ENCODE measurements at regions not wholly inside any gene's neighbourhood (a gene's known extent, or its start where the extent isn't known, plus 50 kb on each side); places are given as distances from the start of the nearest gene placed in this dataset.

DNA sequence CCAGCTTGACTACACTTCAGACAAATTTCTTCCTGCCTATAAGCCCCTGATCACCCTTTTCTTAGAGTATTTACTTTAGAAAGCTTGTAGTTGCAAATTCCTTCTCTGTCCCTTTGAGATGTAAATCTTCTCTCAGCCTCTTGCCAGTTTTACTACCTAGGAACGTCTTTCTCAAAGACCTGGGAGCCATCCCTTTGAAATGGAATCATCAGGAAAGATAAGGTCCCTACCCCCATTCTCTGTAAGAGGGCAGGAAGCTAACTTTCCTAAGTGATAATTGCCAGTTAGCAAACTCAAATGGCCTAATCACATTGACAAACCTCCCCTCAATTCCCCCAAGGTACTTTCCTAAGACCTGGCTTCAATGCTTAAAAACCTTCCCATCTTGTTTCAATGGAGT, 304.5 kb downstream of the MDFIC start:
- H3K4me1 ChIP-seq (ENCODE audit: control insufficient read depth, insufficient read depth, low read length), result peaks cover 3% of the 10 kb centered on the region
- no peak overlapping the region for H3K18ac ChIP-seq (ENCODE audit: low read depth, low read length)
- no peak for DNase-seq
- H4K91ac ChIP-seq (ENCODE audit: insufficient read depth, low read depth, low read length), result no peak overlapping the region
- H3K9me3 ChIP-seq (ENCODE audit: control insufficient read depth, insufficient read depth, low read length), result no peaks in the 10 kb centered on the region
- H3K4ac ChIP-seq (ENCODE audit: low read depth, low read length), result no peak overlapping the region
- H2AFZ ChIP-seq (replicated peaks; ENCODE audit: low read length, poor library complexity), result no peak overlapping the region
- H3K4me2 ChIP-seq (ENCODE audit: low read depth, low read length), result no peak overlapping the region
- no peaks in the 10 kb centered on the region for H4K20me1 ChIP-seq (ENCODE audit: insufficient read depth, low read length)
- no peak overlapping the region for H4K8ac ChIP-seq (ENCODE audit: low read depth in 2 of 2, low read length in 2 of 2)
- no peak overlapping the region for H4K5ac ChIP-seq (ENCODE audit: low read depth, low read length)
- no peak overlapping the region for H3K23ac ChIP-seq (ENCODE audit: low read depth, low read length)
- no peak overlapping the region for H2AK5ac ChIP-seq (ENCODE audit: low read depth, low read length)
- no peak overlapping the region for H3K14ac ChIP-seq (replicated peaks; ENCODE audit: low read depth, low read length)
- H2BK120ac ChIP-seq (ENCODE audit: low read depth, low read length), result no peak overlapping the region
- in situ Hi-C loops (cut with MboI; ENCODE audit: low sequenced_read_pairs), result no loop called here
- ChIA-PET CTCF (no interaction called here), POLR2A (ENCODE audit: unreplicated experiment) (no interaction called here)
- ATAC-seq (ENCODE audit: low read depth), result no peak
- no peak overlapping the region for H3K56ac ChIP-seq (ENCODE audit: extremely low read depth, insufficient read depth, low read length)
- H2BK15ac ChIP-seq (ENCODE audit: low read depth, low read length), result no peak overlapping the region
- H3K27ac ChIP-seq (ENCODE audit: insufficient read depth, low read length), result no peak overlapping the region
- H3K27me3 ChIP-seq (ENCODE audit: control insufficient read depth, insufficient read depth, low read length), result no peaks in the 10 kb centered on the region
- H2BK5ac ChIP-seq (ENCODE audit: low read depth, low read length, poor library complexity, severe bottlenecking), result no peak overlapping the region
- no TSS peak for BruUV-seq (replicated peaks)
- H3K9me1 ChIP-seq (ENCODE audit: insufficient read depth, low read length), result peaks cover 3% of the 10 kb centered on the region
- H2BK20ac ChIP-seq (ENCODE audit: low read depth, low read length), result no peak overlapping the region
- no CpG with 5 or more reads among the region's 1 CpG for WGBS, 2 experiments (ENCODE audit: extremely low coverage in 2 of 2, insufficient read length in 1 of 2)
- H3K9ac ChIP-seq (ENCODE audit: low read depth, low read length), result no peak overlapping the region
- dilution Hi-C loops (cut with HindIII; ENCODE audit: low sequenced_read_pairs, unreplicated experiment), result no loop called here
- H3K36me3 ChIP-seq (ENCODE audit: control insufficient read depth, insufficient read depth, low read length), result no peaks in the 10 kb centered on the region
- no peak overlapping the region for H2AK9ac ChIP-seq (replicated peaks; ENCODE audit: low read depth, low read length, poor library complexity)
- no peaks in the 10 kb centered on the region for H3K79me1 ChIP-seq (ENCODE audit: low read depth in 1 of 2, low read length in 2 of 2)
- TF ChIP-seq RCOR1 (IDR thresholded peaks at IDR 0.05; ENCODE audit: insufficient replicate concordance, low read length), result no peak
- TF ChIP-seq BHLHE40 (IDR thresholded peaks at IDR 0.05; ENCODE audit: low read depth, low read length), result no peak
- no peak for TF ChIP-seq MAZ (IDR thresholded peaks at IDR 0.05; ENCODE audit: borderline replicate concordance, low read depth, low read length)
- no peak for TF ChIP-seq FOS (IDR thresholded peaks at IDR 0.05; ENCODE audit: low read depth, low read length)
- no peak for TF ChIP-seq RFX5 (IDR thresholded peaks at IDR 0.05; ENCODE audit: low read depth, low read length)
- no peak for TF ChIP-seq RAD21 (IDR thresholded peaks at IDR 0.05; ENCODE audit: low read length)
- TF ChIP-seq POLR2A (IDR thresholded peaks at IDR 0.05; ENCODE audit: low read depth, low read length), result no peak
- TF ChIP-seq NFE2L2 (IDR thresholded peaks at IDR 0.05; ENCODE audit: low read depth, low read length), result no peak
- TF ChIP-seq, protein P1, sequence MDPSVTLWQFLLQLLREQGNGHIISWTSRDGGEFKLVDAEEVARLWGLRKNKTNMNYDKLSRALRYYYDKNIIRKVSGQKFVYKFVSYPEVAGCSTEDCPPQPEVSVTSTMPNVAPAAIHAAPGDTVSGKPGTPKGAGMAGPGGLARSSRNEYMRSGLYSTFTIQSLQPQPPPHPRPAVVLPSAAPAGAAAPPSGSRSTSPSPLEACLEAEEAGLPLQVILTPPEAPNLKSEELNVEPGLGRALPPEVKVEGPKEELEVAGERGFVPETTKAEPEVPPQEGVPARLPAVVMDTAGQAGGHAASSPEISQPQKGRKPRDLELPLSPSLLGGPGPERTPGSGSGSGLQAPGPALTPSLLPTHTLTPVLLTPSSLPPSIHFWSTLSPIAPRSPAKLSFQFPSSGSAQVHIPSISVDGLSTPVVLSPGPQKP (IDR thresholded peaks at IDR 0.05; ENCODE audit: borderline replicate concordance, low read depth, low read length), result no peak
- TF ChIP-seq CEBPB (IDR thresholded peaks at IDR 0.05; ENCODE audit: low read depth, low read length), result no peak
- TF ChIP-seq, protein P2, sequence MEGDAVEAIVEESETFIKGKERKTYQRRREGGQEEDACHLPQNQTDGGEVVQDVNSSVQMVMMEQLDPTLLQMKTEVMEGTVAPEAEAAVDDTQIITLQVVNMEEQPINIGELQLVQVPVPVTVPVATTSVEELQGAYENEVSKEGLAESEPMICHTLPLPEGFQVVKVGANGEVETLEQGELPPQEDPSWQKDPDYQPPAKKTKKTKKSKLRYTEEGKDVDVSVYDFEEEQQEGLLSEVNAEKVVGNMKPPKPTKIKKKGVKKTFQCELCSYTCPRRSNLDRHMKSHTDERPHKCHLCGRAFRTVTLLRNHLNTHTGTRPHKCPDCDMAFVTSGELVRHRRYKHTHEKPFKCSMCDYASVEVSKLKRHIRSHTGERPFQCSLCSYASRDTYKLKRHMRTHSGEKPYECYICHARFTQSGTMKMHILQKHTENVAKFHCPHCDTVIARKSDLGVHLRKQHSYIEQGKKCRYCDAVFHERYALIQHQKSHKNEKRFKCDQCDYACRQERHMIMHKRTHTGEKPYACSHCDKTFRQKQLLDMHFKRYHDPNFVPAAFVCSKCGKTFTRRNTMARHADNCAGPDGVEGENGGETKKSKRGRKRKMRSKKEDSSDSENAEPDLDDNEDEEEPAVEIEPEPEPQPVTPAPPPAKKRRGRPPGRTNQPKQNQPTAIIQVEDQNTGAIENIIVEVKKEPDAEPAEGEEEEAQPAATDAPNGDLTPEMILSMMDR (conservative IDR thresholded peaks at IDR 0.05; ENCODE audit: low read depth, low read length), result no peak
- TF ChIP-seq CHD1 (IDR thresholded peaks at IDR 0.05; ENCODE audit: low read depth, low read length), result no peak
- TF ChIP-seq SMC3 (IDR thresholded peaks at IDR 0.05; ENCODE audit: low read depth, low read length), result no peak
- TF ChIP-seq MXI1 (IDR thresholded peaks at IDR 0.05; ENCODE audit: borderline replicate concordance, low read depth, low read length), result no peak
- TF ChIP-seq, protein P3, sequence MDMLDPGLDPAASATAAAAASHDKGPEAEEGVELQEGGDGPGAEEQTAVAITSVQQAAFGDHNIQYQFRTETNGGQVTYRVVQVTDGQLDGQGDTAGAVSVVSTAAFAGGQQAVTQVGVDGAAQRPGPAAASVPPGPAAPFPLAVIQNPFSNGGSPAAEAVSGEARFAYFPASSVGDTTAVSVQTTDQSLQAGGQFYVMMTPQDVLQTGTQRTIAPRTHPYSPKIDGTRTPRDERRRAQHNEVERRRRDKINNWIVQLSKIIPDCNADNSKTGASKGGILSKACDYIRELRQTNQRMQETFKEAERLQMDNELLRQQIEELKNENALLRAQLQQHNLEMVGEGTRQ (IDR thresholded peaks at IDR 0.05; ENCODE audit: low read depth, low read length), result no peak
- no peak for TF ChIP-seq MAFK (IDR thresholded peaks at IDR 0.05; ENCODE audit: low read depth, low read length)
- intact Hi-C loops (cut with micrococcal nuclease), result no loop called here
- H3K4me3 ChIP-seq (ENCODE audit: insufficient read depth, low read depth, low read length), result no peak overlapping the region
